Peyer's patch (tissue), 4 donors: ENCODE measurements at regions not wholly inside any gene's neighbourhood (a gene's known extent, or its start where the extent isn't known, plus 50 kb on each side); places are given as distances from the start of the nearest gene placed in this dataset.

Experiments used
- DNase-seq, 3 donors: peaks; one replicate each; pipeline ENCODE4 v3.0.0-alpha.2; 2017 to 2019
- H3K27ac ChIP-seq, 4 donors: fragments of 200-600 bp; sonication (generic); one replicate each; pipeline ENCODE4 v1.5.1; 2016 to 2019
- H3K27me3 ChIP-seq, 2 donors: fragments of 200-600 bp; sonication (generic); one replicate each; pipeline ENCODE4 v1.5.1; 2019
- H3K36me3 ChIP-seq, 3 donors: fragments of 200-600 bp; sonication (generic); one replicate each; pipeline ENCODE4 v1.5.1; 2016 to 2019
- H3K4me1 ChIP-seq, 4 donors: fragments of 200-600 bp; sonication (generic); one replicate each; pipeline ENCODE4 v1.5.1; 2016 to 2019
- H3K4me3 ChIP-seq, 4 donors: fragments of 200-600 bp; sonication (generic); 1 replicate in 3 of 4; 2 replicates in 1 of 4; pipeline ENCODE4 v1.5.1; 2016 to 2019; ENCODE audit warnings: mild to moderate bottlenecking in 1 of 4
- H3K9me3 ChIP-seq, 4 donors: fragments of 200-600 bp; sonication (generic); one replicate each; pipeline ENCODE4 v1.5.1; 2016 to 2019; ENCODE audit warnings: mild to moderate bottlenecking in 1 of 4
- CTCF ChIP-seq, 6 experiments: fragments of 450-650 bp in 4 of 6; fragments of 200-600 bp in 2 of 6; sonication (generic) in 1 of 6; IDR thresholded peaks; one replicate each; pipeline ENCODE4 v1.5.1; 2017 to 2019; ENCODE audit warnings: antibody characterized with exemption in 6 of 6, mild to moderate bottlenecking in 3 of 6, moderate library complexity in 1 of 6
- POLR2A ChIP-seq, 2 donors: fragments of 450-650 bp; IDR thresholded peaks; one replicate each; pipeline ENCODE4 v1.5.1; 2017; ENCODE audit warnings: antibody characterized with exemption in 2 of 2, mild to moderate bottlenecking in 2 of 2, moderate library complexity in 2 of 2

GRCh38 chr13:83485101-83485500 lies 397.2 kb downstream of the SLITRK1 start:
- H3K27me3 ChIP-seq = no peaks in the 10 kb centered on the region
- no peak overlapping the region for H3K4me3 ChIP-seq
- no peak for TF ChIP-seq CTCF (IDR thresholded peaks at IDR 0.05)
- no peak for TF ChIP-seq POLR2A (IDR thresholded peaks at IDR 0.05)
- no peaks in the 10 kb centered on the region for H3K36me3 ChIP-seq
- no peak for DNase-seq
- no peak overlapping the region for H3K27ac ChIP-seq
- no peaks in the 10 kb centered on the region for H3K4me1 ChIP-seq
- no peaks in the 10 kb centered on the region for H3K9me3 ChIP-seq

GRCh38 chr13:83471011-83471410 lies 411.3 kb downstream of the SLITRK1 start:
- Histone ChIP-seq H3K36me3 (no peaks in the 10 kb centered on the region), H3K9me3 (no peaks in the 10 kb centered on the region), H3K4me1 (no peaks in the 10 kb centered on the region), H3K4me3 (no peak overlapping the region), H3K27ac (no peak overlapping the region), H3K27me3 (no peaks in the 10 kb centered on the region)
- DNase-seq = no peak
- TF ChIP-seq CTCF (IDR thresholded peaks at IDR 0.05) (no peak), POLR2A (IDR thresholded peaks at IDR 0.05) (no peak)

GRCh38 chr13:83470133-83470797 lies 412.0 kb downstream of the SLITRK1 start:
- H3K36me3 ChIP-seq = no peaks in the 10 kb centered on the region
- H3K4me3 ChIP-seq = no peak overlapping the region
- no peak overlapping the region for H3K27ac ChIP-seq
- H3K4me1 ChIP-seq = no peaks in the 10 kb centered on the region
- no peaks in the 10 kb centered on the region for H3K27me3 ChIP-seq
- H3K9me3 ChIP-seq = no peaks in the 10 kb centered on the region
- DNase-seq = no peak
- TF ChIP-seq CTCF (IDR thresholded peaks at IDR 0.05) (no peak), POLR2A (IDR thresholded peaks at IDR 0.05) (no peak)

- H3K36me3 ChIP-seq = no peaks in the 10 kb centered on the region
- no peaks in the 10 kb centered on the region for H3K27me3 ChIP-seq
- no peaks in the 10 kb centered on the region for H3K4me1 ChIP-seq
- H3K27ac ChIP-seq = no peak overlapping the region
- H3K4me3 ChIP-seq = no peak overlapping the region
- TF ChIP-seq POLR2A (IDR thresholded peaks at IDR 0.05) (no peak), CTCF (IDR thresholded peaks at IDR 0.05) (no peak)
- no peaks in the 10 kb centered on the region for H3K9me3 ChIP-seq
- no peak for DNase-seq
Measured at GRCh38 chr13:83453723-83454122, 428.6 kb downstream of the SLITRK1 start.

- DNase-seq = no peak
- TF ChIP-seq CTCF (IDR thresholded peaks at IDR 0.05) = no peak
- TF ChIP-seq POLR2A (IDR thresholded peaks at IDR 0.05) = no peak
- H3K9me3 ChIP-seq = no peaks in the 10 kb centered on the region
Measured at GRCh38 chr13:83453300-83453699, 429.0 kb downstream of the SLITRK1 start.

More at GRCh38 chr13:83453300-83453699, 429.0 kb downstream of the SLITRK1 start:
- Histone ChIP-seq H3K27me3 (no peaks in the 10 kb centered on the region), H3K4me3 (no peak overlapping the region), H3K36me3 (no peaks in the 10 kb centered on the region), H3K4me1 (no peaks in the 10 kb centered on the region), H3K27ac (no peak overlapping the region)
